Ishikawa (cell line): ENCODE measurements at regions not wholly inside any gene's neighbourhood (a gene's known extent, or its start where the extent isn't known, plus 50 kb on each side); places are given as distances from the start of the nearest gene placed in this dataset.

Experiments
- RAD21 ChIP-seq: IDR thresholded peaks from 2 replicates; pipeline ENCODE4 v1.6.1; 2012; ENCODE audit warnings: low read depth
- TAF1 ChIP-seq: IDR thresholded peaks from 2 replicates; pipeline ENCODE4 v1.6.1; 2012; ENCODE audit warnings: low read depth, mild to moderate bottlenecking
- YY1 ChIP-seq: IDR thresholded peaks from 2 replicates; pipeline ENCODE4 v1.6.1; 2012; ENCODE audit warnings: low read depth
- ZBTB7A ChIP-seq: IDR thresholded peaks from 2 replicates; pipeline ENCODE4 v1.6.1; 2012; ENCODE audit warnings: low read depth
- TF ChIP-seq, protein P1 (sequence below): IDR thresholded peaks from 2 replicates; pipeline ENCODE4 v1.6.1; 2012

DNA sequence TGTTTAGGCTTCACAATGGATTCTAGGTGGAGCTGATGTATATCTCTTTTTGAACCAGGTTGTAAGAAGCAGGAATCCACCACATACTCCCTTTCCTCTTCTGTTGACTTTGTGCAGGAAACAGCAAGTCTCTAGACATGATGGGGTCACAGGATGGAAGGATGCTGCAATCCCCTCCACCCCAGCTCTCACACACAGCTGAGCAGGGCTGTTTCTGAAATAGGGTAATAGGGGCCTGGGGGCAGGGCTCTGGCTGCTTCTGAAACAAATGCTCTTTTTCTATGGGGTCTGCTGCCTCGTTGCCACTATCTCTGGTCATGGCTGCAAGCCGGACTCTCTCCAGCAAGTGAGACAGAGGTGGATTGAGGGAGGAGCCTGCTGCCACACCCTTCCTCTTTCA, 148.9 kb downstream of the SOX11 start:
- no peak for TF ChIP-seq ZBTB7A
- no peak for TF ChIP-seq RAD21
- no peak for TF ChIP-seq TAF1
- no peak for TF ChIP-seq YY1
- TF ChIP-seq, protein P1, sequence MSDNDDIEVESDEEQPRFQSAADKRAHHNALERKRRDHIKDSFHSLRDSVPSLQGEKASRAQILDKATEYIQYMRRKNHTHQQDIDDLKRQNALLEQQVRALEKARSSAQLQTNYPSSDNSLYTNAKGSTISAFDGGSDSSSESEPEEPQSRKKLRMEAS, result no peak
